Gastroesophageal sphincter (tissue), 4 donors: ENCODE measurements at regions not wholly inside any gene's neighbourhood (a gene's known extent, or its start where the extent isn't known, plus 50 kb on each side); places are given as distances from the start of the nearest gene placed in this dataset.
"Not testable (repeated sequence)": the region's sequence is repeated elsewhere in the genome, so short reads cannot be mapped to it uniquely, and the experiment has no call there.

Source experiments
- ATAC-seq: fragments of 150-250 bp; one replicate; pipeline ENCODE4 v1.9.1; 2016; ENCODE audit warnings: mild to moderate bottlenecking, moderate library complexity
- H3K27ac ChIP-seq, 4 donors: fragments of 200-600 bp; sonication (generic) in 3 of 4; 1 replicate in 3 of 4; 2 replicates in 1 of 4; pipeline ENCODE4 v1.5.1; 2016 to 2019
- H3K27me3 ChIP-seq: fragments of 200-600 bp; sonication (generic); one replicate; pipeline ENCODE4 v1.5.1; 2019
- H3K36me3 ChIP-seq, 2 donors: fragments of 200-600 bp; sonication (generic); one replicate each; pipeline ENCODE4 v1.5.1; 2019; ENCODE audit warnings: control low read depth in 1 of 2
- H3K4me1 ChIP-seq, 3 donors: fragments of 200-600 bp; sonication (generic); 1 replicate in 2 of 3; 2 replicates in 1 of 3; pipeline ENCODE4 v1.5.1; 2016 to 2019; ENCODE audit warnings: control low read depth in 2 of 3
- H3K4me3 ChIP-seq, 2 donors: fragments of 200-600 bp; sonication (generic); one replicate each; pipeline ENCODE4 v1.5.1; 2019; ENCODE audit warnings: mild to moderate bottlenecking in 1 of 2, moderate library complexity in 1 of 2
- H3K9me3 ChIP-seq, 3 donors: fragments of 200-600 bp; sonication (generic); one replicate each; pipeline ENCODE4 v1.5.1; 2017 to 2019; ENCODE audit warnings: control low read depth in 2 of 3
- CTCF ChIP-seq, 4 experiments: fragments of 200-600 bp in 2 of 4; fragments of 450-650 bp in 2 of 4; sonication (generic) in 1 of 4; IDR thresholded peaks; one replicate each; pipeline ENCODE4 v1.5.1; 2017 to 2019; ENCODE audit warnings: antibody characterized with exemption in 4 of 4, mild to moderate bottlenecking in 2 of 4, moderate library complexity in 2 of 4
- EP300 ChIP-seq: sonication (generic); formaldehyde crosslinking; IDR thresholded peaks from one replicate; pipeline ENCODE4 v1.6.1; 2017; ENCODE audit warnings: antibody characterized with exemption, mild to moderate bottlenecking
- POLR2A ChIP-seq, 2 donors: fragments of 450-650 bp; IDR thresholded peaks; one replicate each; pipeline ENCODE4 v1.6.1; 2017; ENCODE audit warnings: antibody characterized with exemption in 2 of 2, mild to moderate bottlenecking in 2 of 2, moderate library complexity in 1 of 2
- POLR2AphosphoS5 ChIP-seq: sonication (generic); formaldehyde crosslinking; IDR thresholded peaks from one replicate; pipeline ENCODE4 v1.6.1; 2017; ENCODE audit warnings: antibody characterized with exemption
- whole genome bisulfite sequencing, 2 donors: methylation state at CpG; one replicate each; pipeline ENCODE4 v1.1.5; 2018; ENCODE audit warnings: low coverage in 1 of 2; 5-methylcytosine and 5-hydroxymethylcytosine counted together

- 35 to 45% methylated on average over 5 to 6 of the region's 6 CpGs for WGBS, 2 donors
- ATAC-seq: no peak
- Histone ChIP-seq H3K36me3 (no peaks in the 10 kb centered on the region), H3K4me1 (peaks cover 0 to 7% (median 2%) of the 10 kb centered on the region in 3 donors), H3K9me3 (no peaks in the 10 kb centered on the region), H3K27ac (no peak overlapping the region), H3K27me3 (no peaks in the 10 kb centered on the region), H3K4me3 (no peak overlapping the region)
- TF ChIP-seq POLR2AphosphoS5 (no peak), EP300 (no peak), CTCF (IDR thresholded peaks at IDR 0.05) (no peak), POLR2A (IDR thresholded peaks at IDR 0.05) (no peak)
These were observed 126.5 kb upstream of the B3GAT2 start for GRCh38 chr6:71083308-71083820.

DNA sequence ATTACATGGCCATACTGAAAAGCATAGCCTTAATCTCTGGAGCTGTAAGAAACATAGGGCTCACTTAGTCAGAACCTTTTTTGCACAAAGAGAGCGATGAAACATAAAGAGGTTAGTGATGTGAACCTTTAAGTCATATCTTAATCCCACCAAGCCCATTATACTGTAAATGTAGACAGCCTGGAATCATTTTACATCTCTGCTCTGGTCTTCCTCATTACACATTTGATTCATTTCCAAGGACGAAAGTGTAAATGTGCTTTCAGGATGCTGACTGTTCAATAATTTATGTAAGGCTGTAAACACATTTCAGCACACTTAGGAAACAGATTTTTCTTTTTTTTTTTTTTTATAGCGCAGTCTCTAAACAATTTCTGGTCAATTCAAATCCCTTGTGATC lies 131.3 kb upstream of the B3GAT2 start:
- TF ChIP-seq POLR2AphosphoS5: no peak
- TF ChIP-seq POLR2A (IDR thresholded peaks at IDR 0.05): no peak
- TF ChIP-seq EP300: no peak
- no peak for TF ChIP-seq CTCF (IDR thresholded peaks at IDR 0.05)
- 44 to 50% methylated on average over 3 of the region's 3 CpGs for WGBS, 2 donors
- no peak overlapping the region for H3K4me3 ChIP-seq
- H3K27me3 ChIP-seq: no peaks in the 10 kb centered on the region
- no peak overlapping the region for H3K27ac ChIP-seq
- ATAC-seq: no peak
- H3K36me3 ChIP-seq: no peaks in the 10 kb centered on the region
- H3K9me3 ChIP-seq: no peaks in the 10 kb centered on the region
- H3K4me1 ChIP-seq: no peaks in the 10 kb centered on the region

- H3K9me3 ChIP-seq: no peaks in the 10 kb centered on the region
- no peaks in the 10 kb centered on the region for H3K27me3 ChIP-seq
- no peak overlapping the region for H3K27ac ChIP-seq
- WGBS, 2 donors: 79 to 80% methylated on average over 4 of the region's 4 CpGs
- TF ChIP-seq EP300: no peak
- no peak for TF ChIP-seq CTCF (IDR thresholded peaks at IDR 0.05)
- no peak for TF ChIP-seq POLR2A (IDR thresholded peaks at IDR 0.05)
- no peak for TF ChIP-seq POLR2AphosphoS5
- H3K4me3 ChIP-seq: no peak overlapping the region
- no peaks in the 10 kb centered on the region for H3K4me1 ChIP-seq
- no peak for ATAC-seq
- H3K36me3 ChIP-seq: no peaks in the 10 kb centered on the region
These were observed 133.4 kb upstream of the B3GAT2 start for GRCh38 chr6:71090217-71090616.

GRCh38 chr6:71091167-71091566 lies 134.3 kb upstream of the B3GAT2 start:
- TF ChIP-seq POLR2A (IDR thresholded peaks at IDR 0.05) (no peak), POLR2AphosphoS5 (no peak), EP300 (no peak), CTCF (IDR thresholded peaks at IDR 0.05) (no peak)
- Histone ChIP-seq H3K27ac (no peak overlapping the region), H3K4me3 (no peak overlapping the region), H3K36me3 (no peaks in the 10 kb centered on the region), H3K27me3 (no peaks in the 10 kb centered on the region), H3K9me3 (no peaks in the 10 kb centered on the region), H3K4me1 (no peaks in the 10 kb centered on the region)
- no peak for ATAC-seq
- WGBS, 2 donors: 84 to 85% methylated on average over 4 to 5 of the region's 5 CpGs

DNA sequence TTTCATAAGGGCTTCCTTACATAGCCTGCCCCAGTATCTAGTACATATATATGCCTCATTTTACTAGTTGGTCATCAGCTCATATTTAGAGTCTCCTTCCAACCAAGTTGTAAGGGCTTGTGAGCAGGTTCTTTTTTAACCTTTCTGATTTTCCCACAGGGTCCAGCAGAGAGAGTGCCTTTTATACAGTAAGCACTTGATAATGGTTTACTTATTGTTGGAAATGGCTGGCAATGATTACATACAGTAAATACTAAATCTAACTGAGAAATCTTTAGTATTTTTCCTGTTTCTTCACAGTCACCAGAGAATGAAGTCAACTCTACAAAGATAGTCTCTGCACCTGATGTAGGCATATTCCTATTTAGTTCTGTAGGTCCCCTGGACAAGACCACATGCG lies 135.1 kb upstream of the B3GAT2 start:
- no peak for ATAC-seq
- WGBS, 2 donors: 25% methylated on average over 1 of the region's 1 CpG; no CpG with 5 or more reads in 1 of the 2 donors

DNA sequence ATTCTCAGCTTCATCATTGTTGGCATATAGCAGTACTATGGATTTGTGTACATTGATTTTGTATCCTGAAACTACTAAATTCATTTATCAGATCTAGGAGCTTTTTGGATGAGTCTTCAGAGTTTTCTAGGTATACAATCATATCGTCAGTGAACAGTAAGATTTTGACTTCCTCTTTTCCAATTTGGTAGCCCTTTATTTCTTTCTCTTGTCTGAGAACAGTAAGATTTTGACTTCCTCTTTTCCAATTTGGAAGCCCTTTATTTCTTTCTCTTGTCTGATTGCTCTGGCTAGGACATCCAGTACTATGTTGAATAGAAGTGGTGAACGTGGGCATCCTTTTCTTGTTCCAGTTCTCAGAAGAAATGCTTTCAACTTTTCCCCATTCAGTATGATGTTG lies 140.4 kb upstream of the B3GAT2 start:
- not testable (repeated sequence) for H3K36me3 ChIP-seq, H3K4me1 ChIP-seq, H3K27ac ChIP-seq, H3K27me3 ChIP-seq, H3K4me3 ChIP-seq, ATAC-seq
- peaks cover 0 to 22% (median 0%) of the 10 kb centered on the region in 3 donors for H3K9me3 ChIP-seq
- WGBS, 2 donors: 79 to 92% methylated on average over 2 of the region's 2 CpGs

More for the DNA sequence above, 135.1 kb upstream of the B3GAT2 start:
- H3K36me3 ChIP-seq: no peaks in the 10 kb centered on the region
- no peak for TF ChIP-seq POLR2A (IDR thresholded peaks at IDR 0.05)
- no peak for TF ChIP-seq EP300
- TF ChIP-seq POLR2AphosphoS5: no peak
- TF ChIP-seq CTCF (IDR thresholded peaks at IDR 0.05): no peak
- no peaks in the 10 kb centered on the region for H3K4me1 ChIP-seq
- H3K27ac ChIP-seq: no peak overlapping the region
- H3K27me3 ChIP-seq: no peaks in the 10 kb centered on the region
- no peak overlapping the region for H3K4me3 ChIP-seq
- no peaks in the 10 kb centered on the region for H3K9me3 ChIP-seq
